GM12891 (cell line): ENCODE measurements at regions not wholly inside any gene's neighbourhood (a gene's known extent, or its start where the extent isn't known, plus 50 kb on each side); places are given as distances from the start of the nearest gene placed in this dataset.

Experiments
- PAX5 ChIP-seq: IDR thresholded peaks from 2 replicates; pipeline ENCODE4 v1.6.1; 2011; ENCODE audit warnings: low read length, moderate library complexity, mild to moderate bottlenecking; ENCODE audit not compliant: insufficient read depth, severe bottlenecking
- POLR2A ChIP-seq: IDR thresholded peaks from 2 replicates; pipeline ENCODE4 v1.6.1; 2011; ENCODE audit warnings: low read depth, low read length, control low read depth
- POLR2AphosphoS5 ChIP-seq: IDR thresholded peaks from 2 replicates; pipeline ENCODE4 v1.6.1; 2011; ENCODE audit warnings: low read depth, low read length, control low read depth
- POU2F2 ChIP-seq: IDR thresholded peaks from 2 replicates; pipeline ENCODE4 v1.6.1; 2011; ENCODE audit warnings: low read depth, mild to moderate bottlenecking, control low read depth, low read length, moderate library complexity
- SPI1 ChIP-seq: IDR thresholded peaks from 2 replicates; pipeline ENCODE4 v1.6.1; 2011; ENCODE audit warnings: low read depth, low read length, control low read depth
- TAF1 ChIP-seq: IDR thresholded peaks from 2 replicates; pipeline ENCODE4 v1.6.1; 2011; ENCODE audit warnings: low read depth, low read length, control low read depth

DNA sequence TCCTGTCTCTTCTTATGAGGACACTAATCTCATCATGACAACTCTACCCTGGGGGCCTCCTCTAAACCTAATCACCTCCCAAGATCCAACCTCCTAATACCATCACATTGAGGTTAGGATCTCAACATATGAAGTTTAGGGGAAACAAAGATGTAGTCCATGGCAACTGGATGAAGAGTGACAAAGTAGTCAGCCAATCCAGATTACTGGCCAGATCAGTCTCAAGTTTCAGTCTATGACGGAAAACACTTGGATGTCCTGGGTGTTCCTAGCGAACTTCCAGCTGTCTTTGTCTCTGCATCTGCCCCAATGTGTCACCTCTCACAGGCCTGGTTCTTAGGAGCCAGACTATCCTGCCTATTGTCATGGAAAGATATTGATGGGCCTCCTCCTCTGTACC lies 630.8 kb downstream of the AACS start:
- TF ChIP-seq POLR2A (no peak), POLR2AphosphoS5 (no peak), TAF1 (no peak), PAX5 (no peak), SPI1 (no peak), POU2F2 (no peak)
